HCT116 (cell line): ENCODE measurements at regions not wholly inside any gene's neighbourhood (a gene's known extent, or its start where the extent isn't known, plus 50 kb on each side); places are given as distances from the start of the nearest gene placed in this dataset.

Source experiments
- ATF3 ChIP-seq: IDR thresholded peaks from 2 replicates; pipeline ENCODE4 v1.6.1; 2012
- CEBPB ChIP-seq: IDR thresholded peaks from 2 replicates; pipeline ENCODE4 v1.6.1; 2012; ENCODE audit warnings: low read depth
- CTCF ChIP-seq, 3 experiments: fragments of 200-600 bp in 1 of 3; sonication (generic) in 1 of 3; IDR thresholded peaks in 2 of 3; conservative IDR thresholded peaks in 1 of 3; 2 replicates each; pipeline ENCODE4 v1.5.1; 2012 to 2017; ENCODE audit warnings: low read depth in 2 of 3, low read length in 2 of 3, antibody characterized with exemption in 1 of 3, borderline replicate concordance in 1 of 3, control low read depth in 1 of 3, mild to moderate bottlenecking in 1 of 3, mixed read lengths in 1 of 3, mixed run types in 1 of 3, moderate library complexity in 1 of 3; ENCODE audit not compliant: insufficient read depth in 1 of 3
- EGR1 ChIP-seq: IDR thresholded peaks from 2 replicates; pipeline ENCODE4 v1.6.1; 2012; ENCODE audit warnings: low read depth
- EZH2 ChIP-seq: fragments of 200-600 bp; sonication (generic); IDR thresholded peaks from 2 replicates; pipeline ENCODE4 v1.6.1; 2017; ENCODE audit warnings: antibody characterized with exemption, mixed run types
- MAX ChIP-seq: IDR thresholded peaks from 2 replicates; pipeline ENCODE4 v1.6.1; 2012
- POLR2A ChIP-seq: IDR thresholded peaks from 2 replicates; pipeline ENCODE4 v1.7.0; 2011; ENCODE audit warnings: borderline replicate concordance; ENCODE audit not compliant: insufficient read depth, insufficient read length; ENCODE audit errors: extremely low read depth
- REST ChIP-seq: IDR thresholded peaks from 2 replicates; pipeline ENCODE4 v1.6.1; 2012; ENCODE audit warnings: low read depth
- TCF7L2 ChIP-seq: IDR thresholded peaks from 2 replicates; pipeline ENCODE4 v1.7.0; 2011; ENCODE audit warnings: borderline replicate concordance, inconsistent platforms; ENCODE audit not compliant: insufficient read depth, insufficient read length; ENCODE audit errors: extremely low read depth
- YY1 ChIP-seq: IDR thresholded peaks from 2 replicates; pipeline ENCODE4 v1.6.1; 2011; ENCODE audit warnings: low read length, low read depth, moderate library complexity, mild to moderate bottlenecking; ENCODE audit not compliant: insufficient replicate concordance; ENCODE audit errors: extremely low read depth
- ZNF274 ChIP-seq: fragments of 200-500 bp; sonication (Bioruptor generic); IDR thresholded peaks from 2 replicates; pipeline ENCODE4 v1.6.1; 2014; ENCODE audit warnings: mild to moderate bottlenecking, low read depth, low read length, inconsistent platforms

GRCh38 chr20:40519918-40520317, 169.1 kb downstream of the MAFB start:
- TF ChIP-seq CTCF (IDR thresholded peaks at IDR 0.05 in 2 of 3, conservative IDR thresholded peaks at IDR 0.05 in 1 of 3; ENCODE audit: borderline replicate concordance in 1 of 3, insufficient read depth in 1 of 3, low read depth in 2 of 3, low read length in 2 of 3) (no peak), MAX (no peak), POLR2A (no peak), YY1 (no peak), EGR1 (no peak), ATF3 (no peak), ZNF274 (no peak), TCF7L2 (no peak), REST (no peak), CEBPB (no peak), EZH2 (no peak)
